NCI-H2196 treated with DMSO at 0.1 percent for 48 hours (cell line): ENCODE measurements at regions not wholly inside any gene's neighbourhood (a gene's known extent, or its start where the extent isn't known, plus 50 kb on each side); places are given as distances from the start of the nearest gene placed in this dataset.

Experiments used
- DNase-seq: peaks from one replicate; lab custom pipeline; 2025; ENCODE audit not compliant: unreplicated experiment; lab: John Stamatoyannopoulos, UW

DNA sequence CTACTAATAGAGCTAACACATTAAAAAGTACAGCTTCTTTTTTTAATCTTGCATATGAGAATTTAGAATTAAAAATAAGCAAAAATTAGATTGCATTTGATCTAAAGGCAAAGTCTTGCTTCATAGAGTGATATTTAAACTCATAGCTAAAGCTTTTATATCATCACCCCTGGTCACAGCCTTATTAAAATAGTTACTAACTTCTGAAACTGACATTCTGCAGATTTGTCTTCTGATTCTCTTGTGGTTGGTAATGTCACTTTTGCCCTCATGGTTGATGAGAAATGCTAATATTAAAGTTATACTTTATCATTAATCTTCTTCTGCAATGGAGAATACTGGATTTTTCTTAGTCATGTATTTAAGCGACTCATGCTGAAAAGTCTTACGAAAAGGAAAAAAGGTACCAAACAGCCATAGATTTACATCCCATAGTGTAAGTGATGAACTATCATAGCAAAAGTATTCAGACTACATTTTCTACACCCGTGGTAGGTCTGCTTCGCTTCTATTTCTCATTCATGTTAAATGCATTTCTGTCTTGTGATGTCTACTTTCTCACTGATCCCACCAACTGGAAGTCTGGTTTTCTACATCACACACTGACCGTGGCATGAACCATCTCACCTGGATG, 330.5 kb upstream of the B3GALT2 start:
- DNase-seq, result no peak

DNA sequence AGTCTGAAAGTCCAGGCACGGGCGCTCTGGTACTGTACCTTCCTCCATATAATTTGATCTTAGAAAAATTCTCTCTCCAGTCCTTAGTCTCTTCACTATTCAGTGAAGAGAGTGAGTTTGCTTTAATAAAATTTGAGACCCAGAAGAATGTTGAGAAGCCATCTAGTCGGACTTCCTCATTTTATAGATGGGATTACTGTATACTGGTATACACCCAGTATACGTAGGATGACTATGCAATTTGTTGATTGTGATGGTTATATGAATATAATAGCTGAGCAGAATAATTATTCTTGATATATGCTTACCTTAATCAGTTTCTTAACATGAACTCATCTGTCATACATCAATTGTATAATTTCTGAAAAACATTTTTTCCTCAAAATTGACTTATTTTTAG, 328.0 kb upstream of the B3GALT2 start:
- DNase-seq, result no peak

DNA sequence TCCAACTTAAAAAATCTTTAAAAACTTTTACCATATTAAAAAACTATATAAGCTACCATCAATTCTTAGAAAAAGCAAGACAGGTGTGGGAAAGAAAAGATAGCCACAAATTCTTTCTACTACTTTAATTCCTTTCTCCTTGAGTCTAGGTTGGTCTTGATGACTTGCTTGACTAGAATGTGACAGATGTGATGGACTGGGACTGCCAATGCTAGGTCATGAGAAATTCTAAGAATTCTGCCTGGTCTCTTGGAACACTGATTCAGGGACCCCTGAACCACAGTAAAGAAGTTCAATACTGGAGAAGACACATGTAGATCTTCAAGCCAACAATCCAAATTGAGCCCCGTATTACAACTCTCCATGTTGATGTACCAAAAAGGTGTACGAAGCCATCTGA, 326.6 kb upstream of the B3GALT2 start:
- DNase-seq, result no peak

DNA sequence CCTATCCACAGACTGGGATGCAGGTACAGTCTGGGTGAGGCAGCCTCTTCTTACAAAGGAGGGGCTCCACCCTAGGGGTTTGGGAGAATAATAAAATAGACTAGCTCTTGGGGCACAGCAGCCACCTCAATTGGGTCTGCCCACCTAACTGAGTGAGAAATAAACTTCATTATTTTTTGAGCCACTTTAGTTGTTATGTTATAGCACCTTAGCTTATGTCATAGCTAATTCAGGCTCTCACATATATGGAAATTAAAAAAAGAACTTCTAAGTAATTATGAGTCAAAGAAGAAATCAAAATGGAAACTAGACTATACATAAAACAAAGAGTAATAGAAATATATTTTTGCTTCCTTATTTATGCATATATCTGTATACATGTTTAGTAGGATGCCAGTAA, 318.5 kb upstream of the B3GALT2 start:
- no peak for DNase-seq

DNA sequence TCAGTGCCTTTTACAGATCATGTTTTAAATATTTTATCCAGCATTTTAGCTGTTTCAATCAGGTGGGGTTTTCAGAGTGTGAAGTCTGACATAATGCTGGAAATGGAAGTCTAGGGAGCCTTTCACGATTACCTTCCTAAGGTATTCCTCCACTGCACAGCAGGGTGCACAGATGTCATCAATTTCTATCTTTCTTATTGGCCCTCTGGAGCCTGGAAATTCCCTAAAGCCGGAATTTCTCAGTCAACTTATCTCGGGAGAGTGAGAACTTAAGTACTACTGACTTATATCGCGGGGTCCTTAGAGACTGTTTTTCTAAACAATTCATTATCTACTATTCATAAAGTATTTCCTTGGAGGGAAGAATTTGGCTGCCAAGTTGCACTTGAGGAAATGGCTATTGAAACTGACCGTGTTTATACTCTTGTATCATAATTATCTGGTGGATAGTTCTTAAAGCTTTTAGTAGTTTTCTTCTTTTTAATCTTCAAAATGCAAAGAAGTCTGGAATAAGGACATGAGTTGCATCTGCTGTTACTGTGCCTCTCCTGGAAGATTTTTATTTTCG, 311.8 kb upstream of the B3GALT2 start:
- no peak for DNase-seq

DNA sequence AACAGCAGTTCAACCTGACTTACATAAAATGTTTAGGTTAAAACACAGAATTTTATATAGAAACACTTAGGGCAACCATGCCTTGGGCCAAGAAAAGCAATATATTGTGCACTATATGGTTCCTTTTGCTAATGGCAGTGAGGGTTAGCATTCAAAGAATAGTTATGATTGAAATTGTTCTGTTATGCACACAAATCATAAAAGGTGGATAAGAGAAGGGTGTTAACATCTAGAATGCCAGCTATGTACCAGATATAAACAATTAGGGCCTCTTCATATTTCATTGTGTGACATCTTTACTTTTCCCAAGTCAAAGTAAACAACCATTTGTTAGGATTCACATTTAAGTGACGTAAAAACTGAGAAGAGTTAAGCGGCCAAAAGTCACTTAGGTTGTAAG, 308.0 kb upstream of the B3GALT2 start:
- DNase-seq, result no peak

DNA sequence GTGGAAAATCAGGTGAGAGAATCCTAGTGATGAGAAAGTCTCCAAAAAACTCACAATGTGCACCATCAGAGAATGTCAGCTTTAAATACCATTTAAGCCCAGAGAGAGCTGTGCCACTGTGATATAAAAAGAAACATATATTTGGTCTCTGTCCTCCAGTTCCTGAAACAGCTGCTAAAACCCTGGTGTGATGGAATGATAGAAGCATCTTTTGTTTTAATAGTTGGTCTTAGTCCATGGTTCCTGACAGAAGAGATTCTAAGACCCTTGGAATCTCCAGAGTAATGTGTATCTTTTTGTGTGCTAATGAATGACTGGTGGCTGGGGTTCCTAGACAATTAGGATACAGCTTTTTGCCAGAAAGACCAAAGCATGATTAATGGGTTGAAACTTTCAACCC, 302.8 kb upstream of the B3GALT2 start:
- no peak for DNase-seq

DNA sequence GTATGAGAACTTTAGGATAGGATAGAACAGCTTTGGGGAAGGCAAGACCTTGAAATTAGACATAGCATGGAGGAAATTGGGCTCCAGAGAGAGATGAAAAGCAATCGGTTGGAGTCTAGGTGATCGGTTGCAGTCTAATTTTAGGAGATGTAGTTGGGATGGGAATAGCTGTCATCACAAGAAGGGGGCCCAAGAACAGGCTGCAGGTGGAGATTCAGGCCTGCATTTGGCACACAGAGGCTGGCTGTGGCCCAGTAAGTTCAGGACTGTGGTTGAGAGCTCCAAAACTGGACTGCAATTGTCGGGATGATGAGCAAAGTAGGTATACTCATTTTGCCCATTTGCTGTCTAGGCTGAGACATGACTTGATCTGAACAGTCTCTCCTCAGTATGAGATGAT, 301.3 kb upstream of the B3GALT2 start:
- DNase-seq, result no peak

DNA sequence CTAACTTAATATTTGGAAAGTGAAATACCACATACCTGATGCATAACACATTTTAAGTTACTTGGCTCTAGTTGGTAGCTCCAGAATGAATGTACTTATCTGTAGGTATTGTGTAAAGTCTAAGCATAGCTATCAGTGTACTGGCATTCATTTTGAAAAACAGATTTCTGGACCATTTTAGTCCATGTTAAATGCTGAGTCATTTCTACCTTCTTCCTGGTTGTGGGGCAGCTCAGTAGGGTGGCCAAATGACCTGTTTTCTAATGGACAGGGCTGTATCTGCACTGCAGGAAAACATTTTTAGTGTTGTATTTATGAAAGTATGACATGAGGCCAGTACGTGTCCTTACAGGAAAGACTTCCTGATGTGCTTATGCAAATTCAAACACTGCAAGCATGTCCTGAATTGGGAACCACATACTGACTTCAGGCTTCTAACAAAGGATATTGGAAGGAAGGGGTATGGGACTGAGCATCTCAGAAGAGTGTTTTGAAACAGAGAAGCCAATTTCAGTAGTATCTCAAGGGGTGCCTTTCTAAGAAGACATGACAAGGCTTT, 300.3 kb upstream of the B3GALT2 start:
- DNase-seq, result no peak

DNA sequence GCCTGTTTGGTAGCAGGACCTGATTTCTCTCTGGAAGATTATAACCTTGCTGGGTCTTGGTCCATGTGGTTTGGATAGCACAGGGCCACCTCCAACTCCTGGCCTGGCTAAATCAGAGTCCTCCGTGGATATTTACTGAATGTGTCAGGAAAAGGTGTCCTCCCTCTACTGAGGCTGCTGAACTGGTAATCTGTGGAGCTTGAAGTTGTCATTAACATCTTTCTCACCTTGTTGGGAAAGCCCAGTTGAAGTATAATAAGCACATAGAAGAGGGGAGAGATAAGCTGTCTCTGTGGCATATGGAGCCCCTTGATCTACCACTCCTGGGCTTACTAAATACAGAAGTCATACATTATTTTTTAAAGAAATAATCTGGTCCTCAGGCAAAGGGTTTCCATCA, 294.3 kb upstream of the B3GALT2 start:
- DNase-seq, result no peak

DNA sequence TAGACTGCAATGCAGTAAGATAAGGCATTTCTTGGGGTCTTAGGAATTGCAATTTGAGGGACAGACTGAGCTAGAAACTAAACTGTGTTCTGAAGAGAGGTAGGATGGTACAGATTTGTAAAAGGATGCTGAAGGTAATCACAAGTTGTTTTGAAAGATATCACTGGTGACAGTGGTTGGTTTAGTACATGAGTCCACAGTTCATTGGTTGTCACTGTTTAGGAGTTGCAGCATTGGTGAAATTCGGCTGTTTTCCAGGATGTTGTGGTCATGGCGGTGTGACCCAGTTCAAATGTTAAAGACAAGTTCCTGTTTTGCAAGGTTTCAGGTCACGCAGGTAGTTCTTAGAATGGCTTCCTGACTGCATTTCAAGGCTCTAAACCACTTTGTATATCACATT, 292.8 kb upstream of the B3GALT2 start:
- no peak for DNase-seq

DNA sequence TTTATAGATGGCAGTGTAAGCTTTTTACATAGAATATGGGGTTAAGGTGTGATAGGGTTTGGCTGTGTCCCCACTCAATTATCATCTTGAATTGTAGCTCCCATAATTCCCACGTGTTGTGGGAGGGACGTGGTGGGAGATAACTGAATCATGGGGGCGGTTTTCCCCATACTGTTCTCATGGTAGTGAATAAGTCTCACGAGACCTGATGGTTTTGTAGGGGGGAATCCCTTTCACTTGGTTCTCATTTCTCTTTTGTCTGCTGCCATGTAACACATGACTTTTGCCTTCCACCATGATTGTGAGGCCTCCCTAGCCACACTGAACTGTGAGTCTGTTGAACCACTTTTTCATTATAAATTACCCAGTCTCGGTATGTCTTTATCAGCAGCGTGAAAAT, 290.3 kb upstream of the B3GALT2 start:
- DNase-seq, result no peak

DNA sequence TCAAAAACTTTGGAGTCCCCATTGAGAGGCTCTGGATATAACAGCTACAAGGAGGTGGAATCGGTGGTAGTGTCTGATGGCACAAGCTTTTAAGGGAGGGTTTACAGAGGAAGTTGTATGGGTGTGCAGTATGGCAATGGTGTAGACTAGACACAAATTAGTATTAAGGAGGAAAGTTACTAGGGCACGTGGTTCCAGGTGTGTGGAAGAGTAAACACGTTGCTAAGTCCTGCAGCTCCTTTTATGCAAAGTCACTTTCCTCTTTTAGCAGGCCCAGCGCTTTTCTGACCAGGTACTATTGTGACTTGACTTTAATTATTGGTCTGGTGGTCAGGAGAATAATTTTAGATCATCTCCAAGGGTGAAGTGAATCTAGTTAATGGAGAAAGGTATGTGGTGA, 287.5 kb upstream of the B3GALT2 start:
- no peak for DNase-seq

DNA sequence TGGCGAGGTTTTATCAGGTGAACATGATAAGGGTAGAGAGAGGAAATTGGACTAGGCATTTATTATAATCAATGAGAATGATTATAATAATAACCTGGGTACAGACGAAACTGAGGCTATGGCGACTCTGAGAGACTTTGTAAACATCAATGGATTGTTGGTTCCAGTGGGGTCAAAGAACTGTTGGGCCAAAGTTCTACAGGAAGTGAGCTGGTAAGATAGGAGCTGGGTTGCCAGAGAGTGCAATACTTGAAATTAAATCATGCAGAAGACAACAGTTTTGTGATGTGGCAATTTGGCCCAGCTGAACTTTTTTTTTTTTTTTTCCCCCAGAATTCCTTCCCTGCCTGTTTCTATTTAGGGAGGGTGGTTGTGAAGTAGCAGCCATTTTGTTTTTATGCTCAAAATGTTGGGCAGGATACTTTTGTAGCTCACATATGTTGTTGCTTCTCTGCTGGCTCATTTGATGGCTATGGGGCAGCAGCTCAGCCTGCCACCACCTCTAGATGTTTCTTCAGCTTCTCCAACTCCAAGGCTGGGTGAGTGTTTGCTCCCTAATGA, 286.5 kb upstream of the B3GALT2 start:
- DNase-seq, result no peak

DNA sequence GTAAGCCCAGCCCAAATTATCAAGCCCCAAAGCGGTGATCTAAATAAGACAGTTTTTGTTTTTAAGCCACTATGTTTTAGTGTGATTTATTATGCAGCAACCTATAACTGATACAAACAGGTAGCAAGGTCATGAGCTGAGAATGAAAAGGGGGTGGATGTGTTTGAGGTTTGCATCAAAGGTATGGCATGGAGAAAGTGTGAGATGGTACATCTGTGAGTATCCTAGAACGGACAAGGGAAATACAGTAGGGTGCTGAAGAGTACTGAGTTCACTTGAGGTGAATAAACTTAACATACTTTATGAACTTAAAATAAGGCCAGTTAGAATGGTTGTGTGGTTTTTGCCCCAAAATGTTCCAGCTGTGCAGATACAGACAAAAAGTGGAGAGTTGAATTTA, 286.0 kb upstream of the B3GALT2 start:
- DNase-seq, result no peak

DNA sequence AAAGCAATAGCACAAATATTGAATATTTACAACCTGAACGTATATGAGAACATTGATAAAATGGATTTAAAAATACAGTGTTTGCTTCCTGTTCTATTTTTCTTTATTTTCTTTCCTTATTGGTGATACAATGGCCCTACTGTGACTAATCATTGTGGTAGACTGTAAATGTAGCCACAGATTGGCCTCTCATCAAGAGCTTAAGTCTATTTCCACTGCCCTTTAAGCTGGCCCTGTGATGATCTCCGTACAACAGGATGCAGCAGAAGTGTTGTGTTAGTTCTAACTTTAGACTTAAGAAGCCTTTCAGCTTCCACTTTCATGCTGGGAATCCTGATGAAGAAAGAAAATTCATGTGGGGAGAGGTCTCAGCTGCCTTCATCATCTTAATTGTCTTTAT, 285.6 kb upstream of the B3GALT2 start:
- DNase-seq, result no peak

DNA sequence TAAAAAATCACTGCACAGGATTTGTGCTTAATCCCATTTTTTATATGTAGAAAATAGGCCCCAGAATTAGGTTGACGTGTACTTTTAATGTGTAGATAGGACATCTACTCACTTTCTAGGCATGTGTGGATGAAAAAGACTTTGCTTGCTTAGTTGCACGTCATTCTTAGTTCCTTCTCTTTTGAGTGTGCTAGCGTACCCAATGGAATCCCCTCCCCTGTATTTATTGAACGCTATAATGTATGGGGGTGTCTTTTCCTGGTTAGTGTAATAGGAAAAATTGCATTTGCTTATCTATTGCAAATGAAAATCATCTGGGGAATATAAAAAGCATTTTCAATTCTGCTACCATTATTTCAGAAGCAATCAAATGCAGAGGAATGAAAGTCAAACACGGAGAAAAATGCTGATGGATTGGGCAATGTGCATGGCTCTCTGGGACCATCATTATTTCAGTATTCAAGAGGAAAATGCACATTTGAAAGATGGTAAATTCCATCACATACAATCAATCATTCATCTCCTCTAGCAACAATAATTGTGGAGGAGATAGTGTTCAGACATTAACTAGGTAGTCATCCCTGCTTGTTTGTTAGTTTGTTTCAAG, 277.0 kb upstream of the B3GALT2 start:
- no peak for DNase-seq

DNA sequence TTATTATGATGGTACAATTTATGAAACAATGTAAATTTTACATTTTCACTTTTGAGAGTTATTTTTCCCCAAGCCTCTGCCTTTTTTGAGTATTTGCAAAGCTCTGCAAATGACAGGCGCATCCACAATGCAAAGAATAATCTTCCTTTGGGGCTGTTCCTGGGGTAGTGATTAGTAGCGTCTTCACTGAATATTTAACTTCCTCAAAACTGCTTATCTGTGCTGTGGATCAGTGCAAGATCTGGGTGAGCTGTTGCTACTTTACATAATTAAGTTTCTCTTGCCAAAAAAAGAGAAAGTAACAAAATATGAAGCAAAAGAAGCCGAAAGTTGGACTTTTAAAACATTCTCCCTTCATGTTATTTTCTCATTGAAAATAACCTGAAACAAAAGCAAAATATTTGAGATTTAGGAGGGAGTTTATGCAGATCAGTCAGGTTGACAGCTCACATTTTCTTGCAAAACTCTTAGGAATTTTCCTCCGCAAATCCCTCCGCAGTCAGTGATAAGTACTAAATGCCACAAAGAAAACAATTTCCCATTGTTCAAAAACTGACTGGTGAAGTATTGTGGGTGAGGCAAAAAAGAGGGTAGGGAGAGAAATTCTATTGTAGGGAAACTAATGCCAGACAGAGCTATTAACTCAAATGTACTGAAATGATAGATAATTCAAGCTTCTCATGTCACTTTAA, 276.4 kb upstream of the B3GALT2 start:
- DNase-seq, result no peak

DNA sequence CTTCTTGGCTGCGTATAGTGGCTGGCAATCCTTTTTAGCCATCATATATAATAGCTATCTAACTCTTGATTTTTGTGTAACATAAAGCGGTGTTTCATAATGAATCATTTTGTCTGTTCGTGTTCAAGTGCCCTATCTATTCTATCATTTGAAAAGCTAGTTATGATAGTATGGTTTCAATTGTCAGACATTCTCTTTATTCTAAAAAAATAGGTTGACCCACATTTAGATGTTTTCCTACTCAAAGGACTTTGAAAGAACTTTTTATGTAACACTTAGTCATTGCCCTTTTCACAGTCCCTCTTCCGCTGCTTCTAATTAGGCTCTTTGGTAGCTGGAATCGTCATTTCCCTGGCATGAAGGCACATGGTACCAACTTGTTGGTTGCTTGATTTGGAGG, 272.2 kb upstream of the B3GALT2 start:
- DNase-seq, result no peak

DNA sequence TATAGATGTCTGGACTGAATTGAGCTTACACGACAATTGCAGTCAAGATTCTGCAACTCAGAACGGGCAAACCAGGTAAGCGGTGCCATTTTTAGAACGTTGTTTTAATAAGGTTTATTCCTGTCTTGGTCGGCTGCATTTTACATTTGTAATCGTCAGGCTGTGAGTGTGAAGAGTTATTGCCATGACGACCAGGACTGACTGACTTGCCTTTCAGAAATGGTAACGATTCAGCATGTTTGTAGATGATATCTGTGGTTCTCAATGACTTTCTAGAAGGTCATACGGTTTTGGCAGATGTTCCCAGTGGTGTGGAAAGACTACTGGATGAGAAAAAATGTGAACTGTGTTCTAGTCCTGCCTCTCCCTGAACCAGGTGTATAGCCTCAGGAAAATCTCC, 271.3 kb upstream of the B3GALT2 start:
- no peak for DNase-seq

DNA sequence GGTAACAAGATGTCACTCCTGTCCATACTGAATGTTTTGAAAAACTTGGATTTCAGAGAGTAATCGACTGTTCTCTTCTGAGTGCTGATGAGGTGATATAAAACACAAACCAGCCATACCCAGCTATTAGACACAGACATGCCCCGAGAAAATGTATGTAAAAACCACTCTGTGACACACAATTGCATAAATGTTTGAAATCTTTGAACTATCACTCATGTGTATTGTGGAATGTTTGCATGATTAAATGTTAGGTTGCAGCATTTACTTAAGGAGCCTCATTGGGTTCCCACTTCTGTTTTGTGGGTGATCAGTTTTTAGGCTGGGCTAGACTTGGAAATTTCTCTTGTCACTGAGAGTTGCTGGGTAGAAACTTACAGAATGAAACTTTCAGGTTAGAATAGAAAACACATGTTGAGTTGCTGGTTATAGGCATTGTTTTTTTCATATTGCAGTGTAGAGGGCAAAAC, 270.4 kb upstream of the B3GALT2 start:
- no peak for DNase-seq

DNA sequence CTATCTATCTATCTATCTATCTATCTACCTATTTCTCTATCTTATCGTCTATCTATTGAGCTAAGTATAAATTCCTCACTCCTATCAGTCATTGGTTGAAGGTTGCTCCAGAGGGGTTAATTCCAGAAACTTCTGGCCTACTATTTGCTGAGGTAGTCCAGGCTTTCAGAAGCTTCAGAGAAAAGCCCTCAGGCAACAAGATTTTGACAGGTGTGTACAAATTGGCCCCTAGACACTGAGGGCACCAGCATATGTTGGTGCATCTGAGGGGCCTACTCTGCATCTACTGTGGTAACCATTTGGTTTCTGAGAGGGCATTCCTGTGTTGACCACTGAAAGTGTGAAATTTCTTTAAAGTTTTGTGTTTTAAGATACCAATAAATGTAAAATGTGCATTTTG, 265.2 kb upstream of the B3GALT2 start:
- DNase-seq, result no peak
